GM23338 (cell line): ENCODE measurements at regions not wholly inside any gene's neighbourhood (a gene's known extent, or its start where the extent isn't known, plus 50 kb on each side); places are given as distances from the start of the nearest gene placed in this dataset.

Experiments used
- ATAC-seq: fragments of 200-7000 bp; cut with Tn5 transposase; 3 replicates; pipeline ENCODE4 v1.9.1; 2020
- DNase-seq: peaks from one replicate; pipeline ENCODE4 v3.0.0-alpha.2; 2015; ENCODE audit warnings: low spot score
- H2AFZ ChIP-seq: fragments of 200-600 bp; sonication (generic); 2 replicates; pipeline ENCODE4 v1.8.0; 2016; ENCODE audit warnings: antibody characterized with exemption, mild to moderate bottlenecking, moderate library complexity
- H3F3A ChIP-seq: fragments of 200-600 bp; sonication (generic); replicated peaks from 2 replicates; pipeline ENCODE4 v1.8.0; 2017; ENCODE audit warnings: antibody characterized with exemption, mixed run types, low read depth
- H3K27ac ChIP-seq: fragments of 200-600 bp; sonication (generic); 2 replicates; pipeline ENCODE4 v1.6.1; 2016; ENCODE audit warnings: low read depth
- H3K27me3 ChIP-seq: fragments of 200-600 bp; sonication (generic); 2 replicates; pipeline ENCODE4 v1.8.0; 2016; ENCODE audit warnings: mild to moderate bottlenecking, mixed run types, moderate library complexity; ENCODE audit not compliant: insufficient read depth
- H3K36me3 ChIP-seq: fragments of 200-600 bp; sonication (generic); 2 replicates; pipeline ENCODE4 v1.8.0; 2016; ENCODE audit warnings: mild to moderate bottlenecking; ENCODE audit not compliant: insufficient read depth
- H3K4me1 ChIP-seq: fragments of 200-600 bp; sonication (generic); 2 replicates; pipeline ENCODE4 v1.8.0; 2016; ENCODE audit warnings: mild to moderate bottlenecking, moderate library complexity; ENCODE audit not compliant: insufficient read depth
- H3K4me2 ChIP-seq: fragments of 200-600 bp; sonication (generic); 2 replicates; pipeline ENCODE4 v1.7.1; 2017; ENCODE audit warnings: mixed run types
- H3K4me3 ChIP-seq: fragments of 200-600 bp; sonication (generic); 2 replicates; pipeline ENCODE4 v1.6.1; 2016; ENCODE audit warnings: mixed run types
- H3K79me2 ChIP-seq: fragments of 200-600 bp; sonication (generic); replicated peaks from 2 replicates; pipeline ENCODE4 v1.8.0; 2017; ENCODE audit warnings: mild to moderate bottlenecking; ENCODE audit not compliant: insufficient read depth
- H3K9me2 ChIP-seq: fragments of 200-600 bp; sonication (generic); 2 replicates; pipeline ENCODE4 v1.8.0; 2017; ENCODE audit not compliant: insufficient read depth
- H4K20me1 ChIP-seq: fragments of 200-600 bp; sonication (generic); replicated peaks from 2 replicates; pipeline ENCODE4 v1.8.0; 2017; ENCODE audit warnings: mild to moderate bottlenecking; ENCODE audit not compliant: insufficient read depth
- H3K27ac Mint-ChIP-seq: 2 replicates; pipeline ENCODE4 v1.8.0; 2020; ENCODE audit warnings: inconsistent platforms, mild to moderate bottlenecking, moderate library complexity, mixed read lengths
- H3K27me3 Mint-ChIP-seq: 3 replicates; pipeline ENCODE4 v1.8.0; 2022; ENCODE audit warnings: low read depth, mild to moderate bottlenecking, moderate library complexity, mixed read lengths, inconsistent platforms; ENCODE audit not compliant: insufficient read depth, poor library complexity
- H3K36me3 Mint-ChIP-seq: 3 replicates; pipeline ENCODE4 v1.8.0; 2021; ENCODE audit warnings: low read depth, mild to moderate bottlenecking, inconsistent platforms, moderate library complexity, mixed read lengths
- H3K4me1 Mint-ChIP-seq: 3 replicates; pipeline ENCODE4 v1.8.0; 2020; ENCODE audit warnings: mild to moderate bottlenecking, inconsistent platforms, mixed read lengths
- H3K4me3 Mint-ChIP-seq: 3 replicates; pipeline ENCODE4 v1.8.0; 2021; ENCODE audit warnings: moderate library complexity, mild to moderate bottlenecking, inconsistent platforms, mixed read lengths
- H3K9me3 Mint-ChIP-seq: 3 replicates; pipeline ENCODE4 v1.8.0; 2020; ENCODE audit warnings: moderate library complexity, mild to moderate bottlenecking, inconsistent platforms, mixed read lengths
- CREB1 ChIP-seq: fragments of 250-450 bp; sonication (Bioruptor Pico); IDR thresholded peaks from 2 replicates; pipeline ENCODE4 v1.5.0; 2020; ENCODE audit warnings: low read depth, mild to moderate bottlenecking, moderate library complexity
- EZH2 ChIP-seq: fragments of 200-600 bp; sonication (generic); IDR thresholded peaks from one replicate; pipeline ENCODE4 v1.8.0; 2017; ENCODE audit warnings: antibody characterized with exemption, mild to moderate bottlenecking, low read depth; ENCODE audit not compliant: unreplicated experiment
- EZH2phosphoT487 ChIP-seq: fragments of 200-600 bp; sonication (generic); IDR thresholded peaks from one replicate; pipeline ENCODE4 v1.8.1; 2018; ENCODE audit warnings: antibody characterized with exemption; ENCODE audit not compliant: unreplicated experiment
- JUNB ChIP-seq: IDR thresholded peaks from one replicate; pipeline ENCODE4 v1.6.1; 2016; ENCODE audit warnings: antibody characterized with exemption; ENCODE audit not compliant: unreplicated experiment
- NANOG ChIP-seq: IDR thresholded peaks from 2 replicates; pipeline ENCODE4 v1.6.1; 2016; ENCODE audit warnings: antibody characterized with exemption, borderline replicate concordance
- POLR2AphosphoS5 ChIP-seq: IDR thresholded peaks from 2 replicates; pipeline ENCODE4 v1.6.1; 2016; ENCODE audit warnings: antibody characterized with exemption, low read depth
- STAT1 ChIP-seq: IDR thresholded peaks from one replicate; pipeline ENCODE4 v1.6.1; 2016; ENCODE audit warnings: antibody characterized with exemption; ENCODE audit not compliant: unreplicated experiment
- ZNF114 ChIP-seq: fragments of 250-450 bp; sonication (Bioruptor Pico); IDR thresholded peaks from 2 replicates; pipeline ENCODE4 v1.5.0; 2020; ENCODE audit warnings: mild to moderate bottlenecking, moderate library complexity
- ZNF331 ChIP-seq: fragments of 250-450 bp; sonication (Bioruptor Pico); IDR thresholded peaks from 2 replicates; pipeline ENCODE4 v1.5.0; 2020; ENCODE audit warnings: low read depth, mild to moderate bottlenecking, moderate library complexity
- TF ChIP-seq, protein P1 (sequence below): fragments of 250-450 bp; sonication (Bioruptor Pico); IDR thresholded peaks from 2 replicates; pipeline ENCODE4 v1.5.0; 2020; ENCODE audit warnings: mild to moderate bottlenecking, moderate library complexity
- TF ChIP-seq, protein P2 (sequence below): IDR thresholded peaks from one replicate; pipeline ENCODE4 v1.6.1; 2018; ENCODE audit warnings: antibody characterized with exemption; ENCODE audit not compliant: unreplicated experiment
- TF ChIP-seq, protein P3 (sequence below): IDR thresholded peaks from 2 replicates; pipeline ENCODE4 v1.6.1; 2016; ENCODE audit warnings: antibody characterized with exemption
- TF ChIP-seq, protein P4 (sequence below), 2 experiments: fragments of 200-600 bp in 1 of 2; sonication (generic) in 1 of 2; conservative IDR thresholded peaks; 2 replicates each; pipeline versions ENCODE4 v1.5.1 to v1.6.1; 2016 to 2017; ENCODE audit warnings: antibody characterized with exemption in 2 of 2, low read depth in 2 of 2, mild to moderate bottlenecking in 2 of 2, moderate library complexity in 1 of 2

DNA sequence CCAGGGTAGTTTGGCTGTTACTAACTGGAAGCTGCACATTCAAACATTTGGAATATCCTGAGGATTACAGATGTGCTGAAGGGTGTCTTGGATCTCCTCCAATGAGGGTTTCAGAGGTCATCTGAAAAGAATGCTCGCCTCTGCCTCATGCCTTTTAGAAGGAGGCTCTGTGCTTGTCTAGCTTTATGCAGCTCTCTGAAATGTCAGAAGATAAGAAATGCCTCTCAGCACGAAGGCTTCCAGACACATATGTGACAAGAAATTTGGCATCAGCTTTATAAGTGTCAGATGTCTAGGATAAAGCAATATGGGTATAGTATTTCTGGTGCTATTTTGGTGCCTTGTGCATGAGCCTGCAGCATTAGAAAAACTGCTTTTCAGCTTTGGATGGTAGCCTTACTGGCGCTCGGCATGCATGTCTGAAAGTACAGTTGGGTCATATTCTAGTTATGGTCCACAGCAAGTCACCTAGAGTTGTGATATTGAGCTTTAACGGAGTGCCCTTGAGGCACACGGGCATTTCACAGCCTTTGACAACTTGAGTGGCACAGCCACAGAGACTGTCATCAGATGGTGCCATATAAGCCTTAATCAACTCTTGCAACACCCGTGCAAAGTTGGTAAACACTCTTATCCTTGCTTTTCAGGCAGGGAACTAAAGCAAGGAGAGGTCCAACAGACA is 70.8 kb upstream of the PGRMC2 start:
- Histone ChIP-seq H3F3A (no peaks in the 10 kb centered on the region), H2AFZ (no peak overlapping the region)
- ATAC-seq = no peak

More for the DNA sequence above, 70.8 kb upstream of the PGRMC2 start:
- Histone ChIP-seq H3K4me3 (no peak overlapping the region), H3K9me2 (no peaks in the 10 kb centered on the region), H3K27ac (no peak overlapping the region), H3K36me3 (no peaks in the 10 kb centered on the region; the same call in none of the 2 replicates), H3K79me2 (no peaks in the 10 kb centered on the region), H4K20me1 (no peaks in the 10 kb centered on the region), H3K27me3 (no peaks in the 10 kb centered on the region), H3K4me1 (peaks cover 19% of the 10 kb centered on the region), H3K4me2 (no peak overlapping the region)
- Mint-ChIP-seq H3K27me3 (no peaks in the 10 kb centered on the region), H3K27ac (no peak overlapping the region), H3K9me3 (no peaks in the 10 kb centered on the region), H3K4me1 (peaks cover 16% of the 10 kb centered on the region), H3K36me3 (no peaks in the 10 kb centered on the region; the same call in 2 of the 3 replicates), H3K4me3 (no peak overlapping the region)
- DNase-seq = no peak
- TF ChIP-seq ZNF114 (CRISPR knock-in tag) (no peak), STAT1 (no peak), POLR2AphosphoS5 (no peak), CREB1 (CRISPR knock-in tag) (no peak), JUNB (no peak), EZH2phosphoT487 (no peak), ZNF331 (CRISPR knock-in tag) (no peak), NANOG (no peak), EZH2 (no peak)
- TF ChIP-seq, protein P1, sequence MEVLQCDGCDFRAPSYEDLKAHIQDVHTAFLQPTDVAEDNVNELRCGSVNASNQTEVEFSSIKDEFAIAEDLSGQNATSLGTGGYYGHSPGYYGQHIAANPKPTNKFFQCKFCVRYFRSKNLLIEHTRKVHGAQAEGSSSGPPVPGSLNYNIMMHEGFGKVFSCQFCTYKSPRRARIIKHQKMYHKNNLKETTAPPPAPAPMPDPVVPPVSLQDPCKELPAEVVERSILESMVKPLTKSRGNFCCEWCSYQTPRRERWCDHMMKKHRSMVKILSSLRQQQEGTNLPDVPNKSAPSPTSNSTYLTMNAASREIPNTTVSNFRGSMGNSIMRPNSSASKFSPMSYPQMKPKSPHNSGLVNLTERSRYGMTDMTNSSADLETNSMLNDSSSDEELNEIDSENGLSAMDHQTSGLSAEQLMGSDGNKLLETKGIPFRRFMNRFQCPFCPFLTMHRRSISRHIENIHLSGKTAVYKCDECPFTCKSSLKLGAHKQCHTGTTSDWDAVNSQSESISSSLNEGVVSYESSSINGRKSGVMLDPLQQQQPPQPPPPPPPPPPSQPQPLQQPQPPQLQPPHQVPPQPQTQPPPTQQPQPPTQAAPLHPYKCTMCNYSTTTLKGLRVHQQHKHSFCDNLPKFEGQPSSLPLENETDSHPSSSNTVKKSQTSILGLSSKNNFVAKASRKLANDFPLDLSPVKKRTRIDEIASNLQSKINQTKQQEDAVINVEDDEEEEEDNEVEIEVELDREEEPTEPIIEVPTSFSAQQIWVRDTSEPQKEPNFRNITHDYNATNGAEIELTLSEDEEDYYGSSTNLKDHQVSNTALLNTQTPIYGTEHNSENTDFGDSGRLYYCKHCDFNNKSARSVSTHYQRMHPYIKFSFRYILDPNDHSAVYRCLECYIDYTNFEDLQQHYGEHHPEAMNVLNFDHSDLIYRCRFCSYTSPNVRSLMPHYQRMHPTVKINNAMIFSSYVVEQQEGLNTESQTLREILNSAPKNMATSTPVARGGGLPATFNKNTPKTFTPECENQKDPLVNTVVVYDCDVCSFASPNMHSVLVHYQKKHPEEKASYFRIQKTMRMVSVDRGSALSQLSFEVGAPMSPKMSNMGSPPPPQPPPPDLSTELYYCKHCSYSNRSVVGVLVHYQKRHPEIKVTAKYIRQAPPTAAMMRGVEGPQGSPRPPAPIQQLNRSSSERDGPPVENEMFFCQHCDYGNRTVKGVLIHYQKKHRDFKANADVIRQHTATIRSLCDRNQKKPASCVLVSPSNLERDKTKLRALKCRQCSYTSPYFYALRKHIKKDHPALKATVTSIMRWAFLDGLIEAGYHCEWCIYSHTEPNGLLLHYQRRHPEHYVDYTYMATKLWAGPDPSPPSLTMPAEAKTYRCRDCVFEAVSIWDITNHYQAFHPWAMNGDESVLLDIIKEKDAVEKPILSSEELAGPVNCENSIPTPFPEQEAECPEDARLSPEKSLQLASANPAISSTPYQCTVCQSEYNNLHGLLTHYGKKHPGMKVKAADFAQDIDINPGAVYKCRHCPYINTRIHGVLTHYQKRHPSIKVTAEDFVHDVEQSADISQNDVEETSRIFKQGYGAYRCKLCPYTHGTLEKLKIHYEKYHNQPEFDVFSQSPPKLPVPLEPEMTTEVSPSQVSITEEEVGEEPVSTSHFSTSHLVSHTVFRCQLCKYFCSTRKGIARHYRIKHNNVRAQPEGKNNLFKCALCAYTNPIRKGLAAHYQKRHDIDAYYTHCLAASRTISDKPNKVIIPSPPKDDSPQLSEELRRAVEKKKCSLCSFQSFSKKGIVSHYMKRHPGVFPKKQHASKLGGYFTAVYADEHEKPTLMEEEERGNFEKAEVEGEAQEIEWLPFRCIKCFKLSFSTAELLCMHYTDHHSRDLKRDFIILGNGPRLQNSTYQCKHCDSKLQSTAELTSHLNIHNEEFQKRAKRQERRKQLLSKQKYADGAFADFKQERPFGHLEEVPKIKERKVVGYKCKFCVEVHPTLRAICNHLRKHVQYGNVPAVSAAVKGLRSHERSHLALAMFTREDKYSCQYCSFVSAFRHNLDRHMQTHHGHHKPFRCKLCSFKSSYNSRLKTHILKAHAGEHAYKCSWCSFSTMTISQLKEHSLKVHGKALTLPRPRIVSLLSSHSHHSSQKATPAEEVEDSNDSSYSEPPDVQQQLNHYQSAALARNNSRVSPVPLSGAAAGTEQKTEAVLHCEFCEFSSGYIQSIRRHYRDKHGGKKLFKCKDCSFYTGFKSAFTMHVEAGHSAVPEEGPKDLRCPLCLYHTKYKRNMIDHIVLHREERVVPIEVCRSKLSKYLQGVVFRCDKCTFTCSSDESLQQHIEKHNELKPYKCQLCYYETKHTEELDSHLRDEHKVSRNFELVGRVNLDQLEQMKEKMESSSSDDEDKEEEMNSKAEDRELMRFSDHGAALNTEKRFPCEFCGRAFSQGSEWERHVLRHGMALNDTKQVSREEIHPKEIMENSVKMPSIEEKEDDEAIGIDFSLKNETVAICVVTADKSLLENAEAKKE (CRISPR knock-in tag) = no peak
- TF ChIP-seq, protein P2, sequence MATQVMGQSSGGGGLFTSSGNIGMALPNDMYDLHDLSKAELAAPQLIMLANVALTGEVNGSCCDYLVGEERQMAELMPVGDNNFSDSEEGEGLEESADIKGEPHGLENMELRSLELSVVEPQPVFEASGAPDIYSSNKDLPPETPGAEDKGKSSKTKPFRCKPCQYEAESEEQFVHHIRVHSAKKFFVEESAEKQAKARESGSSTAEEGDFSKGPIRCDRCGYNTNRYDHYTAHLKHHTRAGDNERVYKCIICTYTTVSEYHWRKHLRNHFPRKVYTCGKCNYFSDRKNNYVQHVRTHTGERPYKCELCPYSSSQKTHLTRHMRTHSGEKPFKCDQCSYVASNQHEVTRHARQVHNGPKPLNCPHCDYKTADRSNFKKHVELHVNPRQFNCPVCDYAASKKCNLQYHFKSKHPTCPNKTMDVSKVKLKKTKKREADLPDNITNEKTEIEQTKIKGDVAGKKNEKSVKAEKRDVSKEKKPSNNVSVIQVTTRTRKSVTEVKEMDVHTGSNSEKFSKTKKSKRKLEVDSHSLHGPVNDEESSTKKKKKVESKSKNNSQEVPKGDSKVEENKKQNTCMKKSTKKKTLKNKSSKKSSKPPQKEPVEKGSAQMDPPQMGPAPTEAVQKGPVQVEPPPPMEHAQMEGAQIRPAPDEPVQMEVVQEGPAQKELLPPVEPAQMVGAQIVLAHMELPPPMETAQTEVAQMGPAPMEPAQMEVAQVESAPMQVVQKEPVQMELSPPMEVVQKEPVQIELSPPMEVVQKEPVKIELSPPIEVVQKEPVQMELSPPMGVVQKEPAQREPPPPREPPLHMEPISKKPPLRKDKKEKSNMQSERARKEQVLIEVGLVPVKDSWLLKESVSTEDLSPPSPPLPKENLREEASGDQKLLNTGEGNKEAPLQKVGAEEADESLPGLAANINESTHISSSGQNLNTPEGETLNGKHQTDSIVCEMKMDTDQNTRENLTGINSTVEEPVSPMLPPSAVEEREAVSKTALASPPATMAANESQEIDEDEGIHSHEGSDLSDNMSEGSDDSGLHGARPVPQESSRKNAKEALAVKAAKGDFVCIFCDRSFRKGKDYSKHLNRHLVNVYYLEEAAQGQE = no peak
- TF ChIP-seq, protein P3, sequence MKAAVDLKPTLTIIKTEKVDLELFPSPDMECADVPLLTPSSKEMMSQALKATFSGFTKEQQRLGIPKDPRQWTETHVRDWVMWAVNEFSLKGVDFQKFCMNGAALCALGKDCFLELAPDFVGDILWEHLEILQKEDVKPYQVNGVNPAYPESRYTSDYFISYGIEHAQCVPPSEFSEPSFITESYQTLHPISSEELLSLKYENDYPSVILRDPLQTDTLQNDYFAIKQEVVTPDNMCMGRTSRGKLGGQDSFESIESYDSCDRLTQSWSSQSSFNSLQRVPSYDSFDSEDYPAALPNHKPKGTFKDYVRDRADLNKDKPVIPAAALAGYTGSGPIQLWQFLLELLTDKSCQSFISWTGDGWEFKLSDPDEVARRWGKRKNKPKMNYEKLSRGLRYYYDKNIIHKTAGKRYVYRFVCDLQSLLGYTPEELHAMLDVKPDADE = no peak
- TF ChIP-seq, protein P4, sequence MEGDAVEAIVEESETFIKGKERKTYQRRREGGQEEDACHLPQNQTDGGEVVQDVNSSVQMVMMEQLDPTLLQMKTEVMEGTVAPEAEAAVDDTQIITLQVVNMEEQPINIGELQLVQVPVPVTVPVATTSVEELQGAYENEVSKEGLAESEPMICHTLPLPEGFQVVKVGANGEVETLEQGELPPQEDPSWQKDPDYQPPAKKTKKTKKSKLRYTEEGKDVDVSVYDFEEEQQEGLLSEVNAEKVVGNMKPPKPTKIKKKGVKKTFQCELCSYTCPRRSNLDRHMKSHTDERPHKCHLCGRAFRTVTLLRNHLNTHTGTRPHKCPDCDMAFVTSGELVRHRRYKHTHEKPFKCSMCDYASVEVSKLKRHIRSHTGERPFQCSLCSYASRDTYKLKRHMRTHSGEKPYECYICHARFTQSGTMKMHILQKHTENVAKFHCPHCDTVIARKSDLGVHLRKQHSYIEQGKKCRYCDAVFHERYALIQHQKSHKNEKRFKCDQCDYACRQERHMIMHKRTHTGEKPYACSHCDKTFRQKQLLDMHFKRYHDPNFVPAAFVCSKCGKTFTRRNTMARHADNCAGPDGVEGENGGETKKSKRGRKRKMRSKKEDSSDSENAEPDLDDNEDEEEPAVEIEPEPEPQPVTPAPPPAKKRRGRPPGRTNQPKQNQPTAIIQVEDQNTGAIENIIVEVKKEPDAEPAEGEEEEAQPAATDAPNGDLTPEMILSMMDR (conservative IDR thresholded peaks at IDR 0.05; ENCODE audit: low read depth in 2 of 2) = no peak
